GM12892 (cell line): ENCODE measurements at regions not wholly inside any gene's neighbourhood (a gene's known extent, or its start where the extent isn't known, plus 50 kb on each side); places are given as distances from the start of the nearest gene placed in this dataset.

Source experiments
- DNase-seq: peaks from one replicate; pipeline ENCODE4 v3.0.0; 2011; ENCODE audit not compliant: insufficient read length
- FAIRE-seq: peaks from 2 replicates; lab custom pipeline; 2011; peaks lifted over from hg19 to GRCh38; lab: Jason Lieb, UNC
- POLR2A ChIP-seq: IDR thresholded peaks from 2 replicates; pipeline ENCODE4 v1.6.1; 2011; ENCODE audit warnings: low read depth, low read length, control low read depth
- POLR2AphosphoS5 ChIP-seq: IDR thresholded peaks from 2 replicates; pipeline ENCODE4 v1.6.1; 2011; ENCODE audit warnings: low read depth, low read length, control low read depth
- TAF1 ChIP-seq: IDR thresholded peaks from 2 replicates; pipeline ENCODE4 v1.6.1; 2011; ENCODE audit warnings: low read depth, mild to moderate bottlenecking, control low read depth, low read length, borderline replicate concordance

DNA sequence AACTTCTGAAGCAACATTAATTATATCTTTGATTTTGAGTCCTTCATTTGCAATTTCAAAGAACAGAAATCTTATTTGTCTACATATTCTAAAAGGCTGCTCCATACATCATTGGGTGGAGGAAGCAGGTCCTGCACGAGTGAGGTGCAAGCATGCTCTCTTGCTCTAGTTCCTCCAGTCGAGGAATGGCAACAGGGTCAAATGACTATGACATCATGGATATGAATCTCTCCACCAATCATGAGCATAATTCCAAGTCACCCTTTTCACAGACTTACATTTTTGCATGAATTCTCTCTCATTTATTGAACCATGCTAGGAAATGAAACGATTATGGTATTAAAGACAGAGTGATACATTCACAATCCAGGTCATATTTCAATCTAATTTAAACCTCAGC lies 608.8 kb upstream of the SOX11 start:
- FAIRE-seq: no peak
- no peak for DNase-seq
- no peak for TF ChIP-seq TAF1
- no peak for TF ChIP-seq POLR2AphosphoS5
- TF ChIP-seq POLR2A: no peak

- DNase-seq (no peak), FAIRE-seq (no peak)
- TF ChIP-seq POLR2AphosphoS5: no peak
- no peak for TF ChIP-seq POLR2A
- no peak for TF ChIP-seq TAF1
Measured at GRCh38 chr2:5089409-5089808, 602.8 kb upstream of the SOX11 start.

DNA sequence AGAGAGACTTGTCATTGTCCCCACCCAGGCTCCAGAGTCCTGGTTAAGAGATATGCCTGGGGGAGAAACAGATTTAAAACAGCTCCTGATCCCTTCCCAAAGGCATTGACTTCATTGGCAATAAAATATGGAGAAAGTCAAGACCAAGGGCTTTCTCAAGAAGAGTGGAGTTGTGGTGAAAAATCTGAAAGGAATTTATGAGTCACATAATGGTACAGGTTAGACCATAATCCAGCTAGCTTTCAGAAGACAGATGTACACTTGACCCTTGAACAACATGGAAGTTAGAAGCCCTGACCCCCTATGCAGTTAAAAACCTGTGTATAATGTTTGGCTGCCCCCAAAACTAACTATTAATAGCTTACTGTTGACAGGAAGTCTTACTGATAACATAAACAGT lies 599.1 kb upstream of the SOX11 start:
- DNase-seq (no peak), FAIRE-seq (no peak)
- TF ChIP-seq POLR2A (no peak), TAF1 (no peak), POLR2AphosphoS5 (no peak)

DNA sequence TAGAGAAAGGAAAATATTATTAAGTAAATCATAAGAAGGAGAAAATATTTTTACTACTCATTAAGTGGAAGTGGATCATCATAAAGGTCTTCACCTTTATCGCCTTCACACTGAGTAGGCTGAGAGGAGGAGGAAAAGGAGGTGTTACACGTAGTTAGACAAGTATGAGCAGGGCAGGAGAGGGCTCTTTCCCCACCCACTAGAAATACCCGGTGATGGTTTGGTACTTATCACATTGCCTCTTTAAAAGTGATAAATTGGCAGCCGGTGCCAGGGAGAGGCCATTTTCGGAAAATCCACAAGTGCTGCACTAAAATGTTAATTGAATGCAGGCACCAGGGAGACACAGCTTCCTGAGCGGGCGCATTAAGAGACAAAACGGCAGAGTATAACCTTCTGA lies 598.7 kb upstream of the SOX11 start:
- DNase-seq (no peak), FAIRE-seq (no peak)
- TF ChIP-seq POLR2AphosphoS5 (no peak), POLR2A (no peak), TAF1 (no peak)

GRCh38 chr2:5094192-5094591 lies 598.0 kb upstream of the SOX11 start:
- FAIRE-seq (no peak), DNase-seq (no peak)
- no peak for TF ChIP-seq POLR2A
- TF ChIP-seq TAF1: no peak
- no peak for TF ChIP-seq POLR2AphosphoS5

- no peak for FAIRE-seq
- no peak for DNase-seq
- no peak for TF ChIP-seq TAF1
- TF ChIP-seq POLR2A: no peak
- TF ChIP-seq POLR2AphosphoS5: no peak
Measured at GRCh38 chr2:5098286-5098685, 593.9 kb upstream of the SOX11 start.

GRCh38 chr2:5102823-5103222 lies 589.4 kb upstream of the SOX11 start:
- no peak for FAIRE-seq
- TF ChIP-seq POLR2A (no peak), POLR2AphosphoS5 (no peak), TAF1 (no peak)
- DNase-seq: no peak

DNA sequence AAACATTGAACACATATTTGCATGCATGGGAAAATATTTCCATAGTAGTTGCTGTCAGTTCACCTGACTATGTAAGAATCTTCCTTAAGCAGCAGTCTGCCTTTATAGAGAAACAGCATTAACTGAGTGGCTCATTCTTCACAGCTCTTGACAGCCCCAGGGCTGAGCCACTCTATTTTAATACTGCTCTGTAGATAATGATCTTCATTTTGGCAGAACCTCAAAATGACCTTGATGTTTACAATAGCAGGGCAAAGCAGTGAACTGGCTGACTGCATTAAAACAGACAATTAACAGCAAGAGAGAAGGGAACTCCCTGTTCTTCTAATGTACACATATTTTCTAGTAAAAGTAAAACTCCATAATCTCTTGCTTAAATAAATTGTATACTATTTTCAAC lies 580.6 kb upstream of the SOX11 start:
- TF ChIP-seq POLR2AphosphoS5 (no peak), TAF1 (no peak), POLR2A (no peak)
- FAIRE-seq (no peak), DNase-seq (no peak)

GRCh38 chr2:5119046-5119445 lies 573.1 kb upstream of the SOX11 start:
- DNase-seq (no peak), FAIRE-seq (no peak)
- TF ChIP-seq TAF1: no peak
- TF ChIP-seq POLR2A: no peak
- TF ChIP-seq POLR2AphosphoS5: no peak

DNA sequence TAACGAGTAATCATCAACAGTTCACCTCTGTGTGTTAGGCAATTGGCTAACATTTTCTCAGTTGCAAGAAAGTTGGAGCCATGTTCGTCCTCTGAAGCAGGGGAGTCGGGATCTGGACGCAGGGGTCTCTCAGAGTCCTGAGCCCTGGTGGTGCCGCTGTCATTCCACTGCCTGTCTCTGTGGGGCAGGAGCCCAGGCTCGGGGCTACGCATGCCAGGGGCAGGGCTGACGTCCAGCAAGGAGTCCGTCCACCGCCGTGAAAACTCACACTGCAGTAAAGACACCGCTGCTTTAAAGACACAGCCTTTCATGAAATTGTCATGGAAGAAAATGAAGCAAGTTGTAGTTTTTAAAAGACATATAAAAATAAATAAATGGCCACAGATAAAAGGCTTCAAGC lies 571.1 kb upstream of the SOX11 start:
- TF ChIP-seq POLR2A (no peak), POLR2AphosphoS5 (no peak), TAF1 (no peak)
- DNase-seq (no peak), FAIRE-seq (no peak)

DNA sequence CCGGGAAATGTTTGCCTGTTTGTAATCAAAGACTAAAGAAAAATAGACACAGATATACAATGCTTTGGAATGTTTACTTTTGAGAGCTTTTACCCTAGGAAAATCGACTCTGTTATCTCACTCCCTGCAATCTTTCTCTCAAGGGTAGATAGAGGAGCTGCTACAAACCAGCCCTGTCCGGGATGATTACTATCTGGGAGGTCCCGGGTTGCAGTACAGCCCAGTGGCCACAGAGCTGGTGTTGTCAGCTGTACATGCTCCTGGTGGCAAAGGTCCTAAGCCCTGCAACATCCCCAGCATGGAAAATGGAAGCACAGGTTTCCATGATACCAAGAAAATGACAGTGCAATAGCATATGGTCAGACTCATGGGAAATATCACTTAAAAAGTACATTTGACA lies 570.5 kb upstream of the SOX11 start:
- FAIRE-seq (no peak), DNase-seq (no peak)
- TF ChIP-seq POLR2A (no peak), TAF1 (no peak), POLR2AphosphoS5 (no peak)

DNA sequence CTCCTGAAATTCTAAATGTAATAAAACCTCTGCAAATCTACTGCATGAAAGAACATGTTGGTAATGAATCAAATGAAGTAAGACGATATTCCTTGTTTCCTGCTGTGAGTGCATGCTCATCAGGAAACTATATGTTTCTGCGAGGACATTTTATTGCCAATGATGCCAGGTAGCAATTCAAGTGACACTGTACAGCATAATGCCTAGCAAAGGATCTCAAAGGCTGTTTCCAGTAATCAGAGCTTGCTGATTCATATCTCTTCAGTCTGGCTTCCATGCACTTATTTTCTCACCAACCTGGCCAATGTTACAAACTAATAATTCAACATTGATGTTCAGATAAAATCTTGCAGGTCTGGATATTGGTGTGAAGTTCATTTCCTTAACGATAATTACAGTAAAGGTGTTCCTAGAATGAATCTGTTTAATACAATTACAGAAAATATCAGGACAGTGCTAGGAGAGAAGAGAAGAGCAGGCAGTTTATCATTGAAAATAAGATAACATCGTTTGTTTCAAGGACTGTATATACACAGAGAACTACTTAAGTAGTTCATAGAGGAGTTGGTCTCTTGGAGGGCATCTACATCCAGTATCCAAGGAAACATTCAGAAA lies 568.5 kb upstream of the SOX11 start:
- no peak for DNase-seq
- TF ChIP-seq TAF1 (no peak), POLR2AphosphoS5 (no peak), POLR2A (no peak)
- FAIRE-seq: no peak

DNA sequence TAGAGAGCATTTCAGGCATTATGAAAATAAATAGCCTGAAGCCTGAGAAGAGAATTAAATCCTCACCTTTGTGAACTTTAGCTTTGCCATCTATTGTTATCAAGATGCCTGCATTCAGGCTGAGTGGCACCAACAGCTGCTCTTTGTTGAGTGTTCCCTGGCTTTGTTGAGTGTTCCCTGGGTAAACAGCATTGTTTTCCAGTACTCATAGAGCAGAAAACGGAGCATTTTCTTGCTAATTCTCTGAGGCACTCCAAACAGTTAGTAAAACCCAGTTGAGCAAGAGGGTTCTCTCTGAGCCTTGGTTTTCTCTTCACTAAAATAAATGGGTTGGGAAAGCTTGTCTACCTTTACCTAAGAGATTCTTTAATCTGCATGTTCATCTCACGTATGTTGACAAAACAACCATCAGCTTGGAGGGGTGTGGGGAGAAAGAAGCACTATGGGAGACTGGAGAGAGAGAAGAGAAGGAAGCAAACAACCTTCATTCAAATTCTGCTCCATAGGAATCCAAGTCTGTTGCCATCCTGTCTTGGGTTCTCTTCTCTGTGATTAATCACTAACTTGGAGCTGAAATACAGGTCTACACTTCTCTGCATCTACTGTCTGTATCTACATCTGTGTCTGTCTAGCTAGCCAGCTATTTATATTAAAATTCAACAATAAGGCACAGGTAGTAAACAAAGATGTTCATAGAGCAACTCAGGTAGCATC lies 567.0 kb upstream of the SOX11 start:
- FAIRE-seq (no peak), DNase-seq (no peak)
- TF ChIP-seq POLR2AphosphoS5 (no peak), TAF1 (no peak), POLR2A (no peak)
